Stimulated activated CD8-positive, alpha-beta memory T cell treated with anti-CD3 and anti-CD28 coated beads, Interleukin-2, amount 100 ng/mL, for 48 hours (primary cell): ENCODE measurements at regions not wholly inside any gene's neighbourhood (a gene's known extent, or its start where the extent isn't known, plus 50 kb on each side); places are given as distances from the start of the nearest gene placed in this dataset.

Source experiments
- DNase-seq, 2 donors: peaks; one replicate each; pipeline ENCODE4 v3.0.0-alpha.2; 2020; ENCODE audit warnings: low read depth in 2 of 2

DNA sequence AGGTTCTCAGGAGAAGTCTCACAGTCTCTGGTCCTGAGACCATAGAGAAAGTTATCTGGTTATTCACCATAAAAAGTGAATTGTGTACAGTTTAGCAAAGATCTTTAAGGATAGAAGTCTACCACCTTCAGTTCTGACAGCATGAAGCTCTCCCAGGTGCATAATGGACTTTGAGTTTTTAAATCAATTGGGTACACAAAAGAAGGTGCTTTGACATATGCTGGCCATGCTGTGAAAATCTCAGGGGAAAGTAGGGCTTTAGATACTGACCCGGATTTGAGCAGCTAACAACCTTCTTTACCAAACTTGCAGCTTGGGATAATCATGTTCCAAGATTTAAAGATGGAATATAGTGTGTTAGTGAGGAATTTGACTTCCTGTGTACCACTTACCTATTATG, 264.2 kb downstream of the ZSWIM6 start:
- no peak for DNase-seq

DNA sequence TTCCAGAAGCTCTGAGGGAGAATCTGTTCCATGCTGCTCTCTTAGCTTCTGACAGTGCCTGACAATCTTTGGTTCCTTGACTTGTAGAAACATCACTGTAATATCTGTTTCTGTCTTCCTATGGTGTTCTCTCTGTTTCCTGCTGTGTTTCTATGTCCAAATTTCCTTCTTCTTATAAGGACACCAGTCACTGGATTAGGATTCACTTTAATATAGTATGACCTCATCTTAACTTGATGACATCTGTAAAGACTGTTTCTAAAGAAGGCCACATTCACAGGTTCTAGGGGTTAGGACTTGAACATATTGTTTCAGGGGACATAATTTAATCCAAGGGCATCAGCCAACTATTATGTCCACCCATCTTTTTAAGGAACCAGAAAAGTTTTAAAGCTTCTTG, 265.6 kb downstream of the ZSWIM6 start:
- DNase-seq, result no peak

DNA sequence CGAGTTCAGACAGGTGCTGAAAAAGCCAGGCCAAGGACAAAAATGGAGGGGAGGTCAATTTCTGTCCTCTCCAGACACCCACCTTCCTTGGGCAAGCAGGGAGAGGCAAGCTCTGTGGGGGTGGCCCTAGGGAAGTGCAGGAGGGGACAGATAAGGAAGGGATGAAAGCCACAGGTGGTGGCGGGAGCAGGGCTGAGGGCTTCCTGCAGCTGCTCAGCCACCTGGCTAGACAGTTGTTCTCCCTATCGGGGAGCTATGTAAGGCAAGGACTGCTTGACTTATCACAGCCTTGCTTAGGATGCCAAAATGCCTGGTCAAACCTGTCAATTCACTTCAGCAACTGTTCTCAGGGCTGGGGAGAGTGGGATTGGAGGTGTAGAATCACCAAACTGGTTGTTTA, 266.1 kb downstream of the ZSWIM6 start:
- DNase-seq, result no peak

DNA sequence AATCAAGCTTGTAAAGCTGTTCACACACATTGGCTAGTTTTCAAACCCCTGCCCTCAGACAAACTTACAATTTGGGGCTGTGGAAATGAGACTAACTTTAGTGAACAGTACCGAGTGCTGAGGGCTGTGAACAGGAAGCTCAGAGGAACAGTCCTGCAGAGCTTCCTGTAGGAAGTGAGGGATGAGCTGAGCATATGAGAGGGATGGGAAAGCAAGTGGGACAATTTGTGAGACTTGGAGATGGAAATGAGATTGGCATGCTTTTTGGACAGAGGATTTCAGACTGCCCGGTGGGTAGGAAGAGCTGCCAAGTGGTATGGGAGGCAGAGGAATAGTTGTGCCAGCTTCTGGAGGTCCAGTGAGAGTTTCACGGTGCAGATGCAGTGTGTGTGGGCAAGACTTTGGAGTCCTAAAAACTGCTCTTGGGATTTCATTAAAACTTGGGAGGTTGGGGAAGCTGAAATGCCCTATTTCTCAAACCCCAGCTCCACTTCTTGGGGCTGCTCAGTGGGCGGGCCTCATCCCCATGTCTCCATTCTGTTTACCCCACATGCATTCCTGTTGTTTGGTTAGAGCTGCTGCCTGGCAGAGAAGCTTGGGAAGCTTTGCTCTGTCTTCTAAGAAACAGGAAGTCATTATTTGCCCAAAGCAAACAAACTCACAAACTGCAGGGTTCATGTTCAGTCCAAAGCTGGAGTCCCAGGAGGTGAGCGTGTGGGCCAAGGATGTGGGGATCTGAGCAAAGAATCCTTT, 267.5 kb downstream of the ZSWIM6 start:
- DNase-seq, result no peak

DNA sequence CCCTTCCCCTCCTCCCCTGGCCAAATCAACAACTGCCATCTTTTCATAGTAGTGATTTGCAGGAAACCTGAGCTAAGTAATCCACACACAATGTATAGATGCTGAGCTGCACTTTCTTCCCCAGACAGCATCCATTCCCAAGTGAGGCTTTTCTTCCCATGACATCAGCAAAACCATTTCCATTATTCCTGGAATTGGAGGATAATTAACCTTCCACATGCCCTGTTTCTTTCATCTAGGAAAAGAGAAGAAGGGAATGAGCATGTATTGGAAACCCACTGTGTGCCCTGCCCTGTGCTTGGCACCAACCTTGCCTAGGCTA, 268.0 kb downstream of the ZSWIM6 start:
- no peak for DNase-seq

DNA sequence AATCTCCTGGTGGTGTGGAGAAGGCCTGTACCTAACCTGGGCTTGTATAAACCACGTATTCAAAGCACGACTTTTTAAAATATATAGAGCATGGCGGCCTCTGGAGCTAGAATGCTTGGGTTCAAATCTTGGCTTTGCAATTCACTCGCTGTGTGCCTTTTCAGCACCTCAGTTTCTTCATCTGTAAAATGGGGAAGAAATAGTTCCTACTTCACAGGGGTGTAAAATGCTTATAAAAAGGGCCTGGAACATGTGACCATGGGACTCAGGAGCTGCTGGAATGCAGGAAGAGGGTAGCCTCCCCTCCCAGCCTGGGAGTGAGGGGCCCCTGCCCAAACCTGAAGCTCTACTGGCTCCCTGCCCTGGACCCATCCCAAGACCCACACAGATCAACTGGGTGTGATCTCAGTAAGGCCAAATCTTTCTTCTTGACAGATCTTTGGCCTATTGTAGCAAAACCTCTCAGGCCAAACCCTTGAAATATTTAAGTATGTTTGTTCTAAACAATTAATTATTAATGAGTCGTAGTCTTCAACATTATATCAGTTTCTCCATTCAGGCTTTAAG, 269.0 kb downstream of the ZSWIM6 start:
- no peak for DNase-seq

DNA sequence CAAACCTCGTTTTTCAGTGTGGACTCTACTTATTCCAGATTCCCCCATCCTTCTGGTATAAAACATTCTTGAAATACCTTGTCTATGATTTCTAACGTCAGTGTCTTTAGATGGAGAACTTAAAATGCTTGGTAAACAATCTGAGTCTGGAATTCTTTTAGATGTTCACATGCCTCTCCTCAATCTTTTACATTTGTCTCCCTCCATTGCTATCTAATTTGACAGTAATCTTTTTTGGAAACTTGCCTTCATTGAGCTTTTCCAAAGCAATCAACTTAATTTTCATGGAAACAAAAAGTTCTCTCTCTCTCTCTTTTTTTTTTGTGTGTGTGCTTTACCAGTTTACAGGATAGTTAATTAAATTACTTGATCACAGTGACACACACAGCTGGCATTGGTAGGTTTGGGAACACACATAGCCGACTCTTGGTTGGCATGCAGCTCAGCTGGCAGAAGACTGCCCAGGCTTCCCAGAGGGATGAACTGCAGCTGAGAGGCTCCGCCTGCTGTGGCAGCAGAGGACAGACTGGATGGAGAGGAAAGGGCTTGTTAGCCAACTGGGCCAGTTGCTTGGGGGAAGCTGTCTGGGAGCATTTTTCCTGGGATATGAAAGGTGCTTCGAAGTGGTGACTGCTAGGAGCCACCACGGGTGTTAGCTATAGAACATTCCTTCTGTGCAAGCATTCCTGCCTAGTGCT, 271.3 kb downstream of the ZSWIM6 start:
- no peak for DNase-seq

DNA sequence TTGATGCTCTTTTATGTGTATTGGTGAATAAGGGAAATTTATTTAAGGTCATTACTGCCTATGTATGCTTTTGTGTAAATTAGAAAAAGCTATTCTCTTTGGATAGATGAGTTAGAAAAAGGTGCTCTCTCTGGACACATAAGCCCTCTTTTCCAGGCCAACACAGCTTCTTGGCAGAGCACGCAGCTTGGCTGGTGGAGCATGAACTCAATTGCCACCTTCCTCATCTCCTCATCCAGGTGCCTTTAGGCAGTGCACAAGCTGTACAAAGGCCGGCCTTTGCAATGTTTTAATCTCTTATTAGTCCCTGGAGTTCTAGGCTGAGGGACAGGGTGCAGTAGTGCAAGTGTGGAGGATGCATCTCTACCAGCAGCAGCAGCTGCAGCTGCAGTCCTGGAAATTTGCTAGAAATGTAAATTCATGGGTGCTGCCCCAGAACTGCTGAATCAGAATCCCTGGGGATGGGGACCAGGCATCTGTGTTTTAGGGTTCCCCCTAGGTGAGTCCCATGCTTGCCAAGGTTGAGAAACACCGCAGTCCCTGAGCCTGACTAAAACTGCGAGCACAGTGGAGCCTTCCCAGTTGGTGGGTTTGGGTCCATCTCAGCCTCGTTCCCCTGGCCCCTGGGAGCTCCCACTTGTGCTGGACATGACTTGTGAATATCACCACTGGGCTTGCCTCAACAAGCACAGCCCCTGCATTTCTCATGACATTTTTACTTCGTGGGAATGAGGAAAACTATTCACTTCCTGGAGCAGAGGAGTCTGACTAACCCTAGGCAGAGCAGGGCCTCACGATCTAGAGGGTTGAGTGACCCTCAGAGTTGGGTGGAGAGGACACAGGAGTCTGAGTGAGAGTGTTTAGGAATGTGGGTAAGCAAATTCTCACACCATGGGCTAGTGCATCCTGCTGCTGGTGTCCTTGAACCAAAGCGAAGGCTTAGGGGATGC, 272.3 kb downstream of the ZSWIM6 start:
- no peak for DNase-seq

DNA sequence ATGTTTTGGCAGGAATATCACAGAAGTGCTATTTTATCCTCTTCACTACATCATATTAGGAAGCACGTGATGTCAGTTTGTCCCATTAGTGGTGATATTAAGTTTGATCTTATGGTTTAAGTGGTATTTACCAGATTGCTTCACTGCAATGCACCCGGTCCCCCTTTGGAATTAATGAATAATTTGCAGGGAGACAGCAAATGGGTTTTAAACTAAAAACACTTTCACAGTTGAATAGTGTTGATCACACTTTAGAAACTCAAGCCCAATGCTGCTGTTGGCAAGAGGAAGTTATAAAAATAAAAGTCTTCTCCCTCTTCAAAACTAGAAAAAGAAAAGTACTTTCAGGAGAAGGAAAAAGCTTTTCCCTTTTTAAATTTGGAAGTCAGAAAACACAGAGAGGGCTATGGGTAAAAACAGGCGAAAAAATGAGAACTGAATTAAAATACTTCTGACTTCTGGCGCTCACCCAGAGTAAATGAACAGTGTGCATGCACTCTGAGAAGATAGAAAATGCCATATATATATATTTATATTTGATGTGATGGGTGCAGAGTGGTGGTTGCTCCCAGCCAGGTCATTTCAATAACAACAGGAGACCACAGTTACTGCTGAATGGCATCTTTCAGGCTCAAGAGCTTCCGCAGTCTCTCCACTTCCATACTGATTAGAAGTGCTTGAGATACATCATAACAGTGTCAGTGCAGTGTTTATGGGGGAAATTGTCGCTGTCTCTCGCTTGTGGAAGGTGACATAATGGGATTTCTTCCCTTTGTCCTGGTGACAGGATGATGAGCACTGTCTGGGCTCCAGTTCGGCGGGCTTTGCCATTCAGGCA, 278.0 kb downstream of the ZSWIM6 start:
- DNase-seq, result no peak

DNA sequence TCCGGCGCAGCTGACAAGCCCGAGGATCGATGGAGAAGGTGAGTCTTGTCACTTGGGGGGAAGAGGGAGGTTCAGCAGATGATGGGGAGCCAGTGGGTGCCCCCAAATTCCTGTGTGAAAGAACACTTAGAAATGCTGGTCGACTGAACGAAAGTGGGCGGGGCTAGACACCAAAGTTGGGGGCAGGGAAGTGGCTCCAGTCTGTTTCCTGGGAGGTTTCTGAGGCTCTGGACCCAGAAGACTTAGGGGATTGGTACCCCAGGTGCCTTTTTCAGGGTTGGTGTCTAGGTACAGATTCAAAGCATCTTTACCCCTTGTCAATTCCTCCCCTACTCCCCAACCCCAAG, 278.6 kb downstream of the ZSWIM6 start:
- no peak for DNase-seq

DNA sequence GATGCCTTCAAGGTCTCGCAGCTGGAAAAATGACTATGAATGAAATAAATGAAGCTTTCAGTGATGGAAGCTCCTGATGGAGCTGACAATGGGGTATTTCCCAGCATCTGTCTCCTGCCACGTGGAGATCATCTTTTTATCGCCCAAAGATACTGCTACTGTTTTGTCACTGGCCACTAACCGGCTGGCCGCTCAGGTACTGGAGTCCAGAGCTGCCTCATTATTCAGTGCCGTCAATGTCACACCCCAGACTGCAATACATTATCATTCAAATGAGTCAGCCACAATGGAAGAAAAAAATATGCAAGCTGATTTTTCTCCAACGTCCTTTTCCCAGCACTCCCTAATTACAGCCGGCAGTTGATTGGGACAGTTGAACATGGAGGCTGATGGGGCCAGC, 280.4 kb downstream of the ZSWIM6 start:
- no peak for DNase-seq

DNA sequence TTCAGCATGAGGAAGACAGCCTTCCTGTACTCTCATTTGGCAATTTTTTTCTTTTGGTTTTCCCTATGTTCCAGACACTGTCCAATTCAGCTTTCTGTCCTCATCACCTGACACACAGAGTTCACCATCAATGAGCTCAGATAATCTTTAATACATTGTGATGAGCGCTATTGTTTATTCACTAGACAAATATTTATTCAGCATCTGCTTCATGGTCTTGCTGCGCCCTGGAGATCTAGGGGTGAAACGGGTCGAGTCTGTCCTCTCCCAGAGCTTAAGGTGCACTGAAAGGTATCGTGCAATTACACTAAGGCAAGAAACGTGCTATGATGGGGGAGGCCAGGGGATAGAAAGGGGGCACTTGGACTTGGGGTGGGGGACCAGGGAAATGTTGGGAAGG, 281.6 kb downstream of the ZSWIM6 start:
- no peak for DNase-seq

DNA sequence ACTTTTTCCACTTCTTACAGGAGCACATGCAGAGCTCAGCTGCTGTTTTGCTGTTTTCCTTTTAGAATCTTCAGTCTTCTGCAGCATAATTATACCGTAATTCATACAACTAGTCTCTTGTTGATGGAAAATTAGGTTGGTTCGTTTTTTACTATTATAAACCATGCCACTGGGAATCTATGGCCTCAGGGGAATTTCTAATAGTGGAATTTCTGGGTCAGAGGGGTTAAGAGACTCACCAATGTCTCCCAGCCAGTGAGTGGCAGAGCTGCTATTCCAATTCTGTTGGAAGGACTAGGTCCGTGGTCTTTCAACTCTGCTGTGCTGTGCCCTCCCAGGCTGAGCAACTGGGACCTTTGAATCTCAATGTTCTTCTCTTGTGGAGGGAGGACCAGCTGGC, 282.5 kb downstream of the ZSWIM6 start:
- no peak for DNase-seq

DNA sequence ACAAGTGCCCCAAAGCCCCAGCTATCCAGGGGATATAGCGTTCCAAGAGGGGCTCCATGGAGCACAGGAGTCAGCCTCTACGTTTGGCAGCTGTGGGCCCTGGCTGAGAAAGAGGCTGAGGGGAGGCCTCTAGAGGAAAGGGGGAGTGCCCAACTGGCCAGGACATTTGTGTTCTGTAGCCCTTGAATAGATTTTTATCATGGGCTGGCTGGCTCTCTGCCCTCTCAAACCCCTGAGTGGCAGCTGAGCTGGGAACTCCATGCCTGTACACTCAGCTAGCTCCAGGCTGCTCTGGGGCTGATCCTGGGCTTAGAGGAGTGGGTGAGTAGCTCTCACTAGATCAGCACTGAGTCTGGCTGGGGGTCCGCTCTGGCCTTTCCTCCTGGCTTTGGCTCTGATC, 285.0 kb downstream of the ZSWIM6 start:
- no peak for DNase-seq

DNA sequence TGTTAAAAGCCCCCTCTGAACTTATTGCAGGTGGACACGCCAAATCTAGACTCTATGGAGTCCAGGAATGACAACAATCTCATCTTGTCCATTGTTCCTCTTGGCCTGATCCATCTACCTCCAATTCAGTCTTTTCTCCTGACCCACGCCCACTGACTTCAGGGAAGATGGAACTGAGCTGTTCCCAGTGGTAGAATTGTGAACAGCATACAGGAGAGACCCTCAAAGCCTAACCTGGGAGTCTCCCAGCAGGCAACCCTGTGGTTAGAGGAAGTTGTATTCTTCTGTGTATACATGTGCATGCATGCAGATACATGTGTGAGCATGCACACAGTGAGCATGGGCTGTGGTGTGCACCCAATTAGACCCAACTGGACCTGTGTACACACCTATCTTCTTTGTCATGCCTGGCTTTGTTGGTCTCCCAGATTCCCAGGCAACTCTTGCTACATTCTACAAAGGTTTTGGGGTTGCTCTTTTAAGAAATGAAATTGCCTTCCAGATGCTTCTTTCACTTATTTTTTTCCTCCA, 286.0 kb downstream of the ZSWIM6 start:
- no peak for DNase-seq

DNA sequence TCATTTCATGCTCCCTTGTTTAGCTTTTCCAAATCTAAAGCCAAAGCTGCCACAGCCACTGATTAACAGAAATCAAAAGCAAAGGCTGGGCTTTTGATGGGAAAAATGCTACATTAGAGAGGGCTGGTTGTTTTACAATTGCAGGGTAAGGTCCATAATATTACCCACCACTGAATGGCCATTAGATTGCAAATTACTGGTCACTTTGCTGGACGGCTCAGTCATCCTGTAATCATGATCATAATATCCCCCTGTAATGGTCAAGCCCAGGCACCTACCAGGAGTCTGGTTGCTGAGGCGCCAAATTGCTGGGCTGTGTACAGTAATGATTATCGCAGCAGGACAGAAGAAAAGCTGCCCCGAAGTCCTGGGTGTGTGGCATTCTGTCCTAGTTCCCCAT, 286.5 kb downstream of the ZSWIM6 start:
- no peak for DNase-seq

DNA sequence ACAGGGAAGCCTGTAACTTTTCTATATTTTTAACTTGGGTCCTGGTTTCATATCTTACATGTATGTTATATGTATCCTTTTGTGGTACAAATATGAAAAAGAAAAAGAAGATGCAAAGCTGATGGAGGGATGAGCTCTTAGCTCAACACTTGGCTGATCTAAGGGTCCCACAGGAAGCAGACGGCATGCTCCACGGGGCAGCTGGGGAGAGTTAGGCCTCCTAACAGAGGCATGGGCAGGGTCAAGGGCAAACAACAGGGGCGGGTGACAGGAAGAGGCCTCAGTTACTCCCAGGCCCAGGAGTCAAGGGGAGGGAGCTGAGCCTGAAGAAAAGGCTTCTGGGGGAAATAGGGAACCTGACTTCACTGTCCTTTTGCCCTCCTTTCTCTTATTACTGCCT, 287.2 kb downstream of the ZSWIM6 start:
- no peak for DNase-seq

DNA sequence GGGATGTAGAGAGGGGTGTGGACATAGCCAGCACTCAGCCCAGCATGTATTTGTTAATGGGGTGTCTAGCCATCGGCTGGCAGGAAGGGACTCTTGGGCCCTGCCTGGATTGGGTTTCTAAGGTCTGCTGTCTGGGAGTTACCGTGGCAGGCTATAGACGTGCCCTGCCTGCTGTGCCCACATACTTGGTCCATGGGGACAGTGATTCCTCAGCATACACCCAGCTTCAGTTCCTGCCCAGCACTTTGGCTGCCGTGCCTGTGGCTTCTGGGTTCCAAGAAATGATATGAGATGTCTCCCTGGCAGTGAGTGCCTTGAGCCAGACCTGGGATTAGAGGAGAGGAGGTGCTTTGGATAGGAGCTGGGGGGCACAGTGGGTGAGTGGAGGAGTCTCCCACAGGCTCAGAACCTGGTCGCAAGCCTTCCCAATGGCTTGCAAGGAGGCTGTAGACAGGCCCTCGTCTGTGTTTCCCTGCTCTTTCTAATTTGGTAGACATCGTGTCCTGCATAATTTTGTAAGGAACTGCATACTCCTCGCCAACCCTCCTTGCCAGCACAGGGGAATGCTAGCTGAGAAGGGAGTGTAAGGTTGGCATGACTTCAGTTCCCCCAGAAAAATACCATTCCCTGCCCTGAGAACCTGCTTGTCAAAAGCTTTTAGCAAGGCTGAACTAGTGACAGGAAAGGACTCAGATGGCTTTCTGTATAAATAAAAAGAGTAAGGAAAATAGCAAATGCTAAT, 287.9 kb downstream of the ZSWIM6 start:
- no peak for DNase-seq

DNA sequence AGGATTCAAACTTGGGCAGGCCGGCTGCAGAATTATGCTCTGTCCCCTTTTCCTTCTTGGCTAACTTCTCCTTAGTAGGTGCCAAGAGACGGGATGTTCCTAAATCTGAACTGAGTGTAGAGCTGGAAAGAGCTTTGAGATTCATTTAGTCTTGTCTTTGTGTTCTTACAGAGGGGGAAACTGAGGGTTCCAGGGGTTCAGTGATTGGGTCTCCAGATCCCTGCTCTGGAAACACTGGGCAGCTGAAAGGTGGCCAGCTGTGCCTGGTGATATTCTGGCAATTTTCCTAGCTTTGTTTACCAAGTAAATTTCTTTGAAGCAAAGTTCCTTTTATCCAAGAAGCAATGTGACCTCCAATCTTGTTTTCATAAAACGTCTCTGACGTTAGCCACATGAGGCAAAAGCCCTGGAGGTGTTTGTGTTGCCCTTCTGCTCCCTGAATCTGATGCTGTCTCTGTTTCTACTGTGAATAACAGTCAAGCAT, 288.7 kb downstream of the ZSWIM6 start:
- DNase-seq, result no peak

DNA sequence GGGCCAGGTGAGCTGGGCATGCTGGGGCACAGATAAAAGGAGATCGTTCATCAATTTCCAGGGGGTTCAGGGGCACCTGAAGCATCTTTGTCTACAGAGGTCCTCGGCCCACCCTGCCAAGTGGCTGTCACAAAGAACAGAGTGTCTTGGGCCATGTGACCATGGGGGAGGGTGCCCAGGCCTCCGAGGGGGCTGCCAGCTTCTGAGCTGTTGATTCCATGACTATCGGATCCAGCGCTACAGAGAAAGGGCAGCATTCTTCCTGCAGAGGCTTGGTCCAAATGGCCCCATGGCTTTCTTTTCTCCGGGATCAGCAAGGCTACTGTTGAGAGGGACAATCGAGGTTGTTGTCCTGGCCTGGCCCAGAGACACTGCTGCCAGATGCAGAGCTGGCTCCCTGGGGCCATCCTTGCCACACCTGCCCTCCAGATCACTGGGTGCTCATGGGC, 289.2 kb downstream of the ZSWIM6 start:
- no peak for DNase-seq
